ENCODE measurements at regions not wholly inside any gene's neighbourhood (a gene's known extent, or its start where the extent isn't known, plus 50 kb on each side); places are given as distances from the start of the nearest gene placed in this dataset.

- Histone ChIP-seq H3K27ac (no peak overlapping the region), H3K27me3 (replicated peaks; ENCODE audit: insufficient read depth) (no peaks in the 10 kb centered on the region), H3K36me3 (no peaks in the 10 kb centered on the region), H3K4me3 (no peak overlapping the region), H3K9me3 (no peaks in the 10 kb centered on the region), H3K4me1 (ENCODE audit: control insufficient read depth in 1 of 2, low read depth in 2 of 2) (no peaks in the 10 kb centered on the region)
- TF ChIP-seq, protein P1, sequence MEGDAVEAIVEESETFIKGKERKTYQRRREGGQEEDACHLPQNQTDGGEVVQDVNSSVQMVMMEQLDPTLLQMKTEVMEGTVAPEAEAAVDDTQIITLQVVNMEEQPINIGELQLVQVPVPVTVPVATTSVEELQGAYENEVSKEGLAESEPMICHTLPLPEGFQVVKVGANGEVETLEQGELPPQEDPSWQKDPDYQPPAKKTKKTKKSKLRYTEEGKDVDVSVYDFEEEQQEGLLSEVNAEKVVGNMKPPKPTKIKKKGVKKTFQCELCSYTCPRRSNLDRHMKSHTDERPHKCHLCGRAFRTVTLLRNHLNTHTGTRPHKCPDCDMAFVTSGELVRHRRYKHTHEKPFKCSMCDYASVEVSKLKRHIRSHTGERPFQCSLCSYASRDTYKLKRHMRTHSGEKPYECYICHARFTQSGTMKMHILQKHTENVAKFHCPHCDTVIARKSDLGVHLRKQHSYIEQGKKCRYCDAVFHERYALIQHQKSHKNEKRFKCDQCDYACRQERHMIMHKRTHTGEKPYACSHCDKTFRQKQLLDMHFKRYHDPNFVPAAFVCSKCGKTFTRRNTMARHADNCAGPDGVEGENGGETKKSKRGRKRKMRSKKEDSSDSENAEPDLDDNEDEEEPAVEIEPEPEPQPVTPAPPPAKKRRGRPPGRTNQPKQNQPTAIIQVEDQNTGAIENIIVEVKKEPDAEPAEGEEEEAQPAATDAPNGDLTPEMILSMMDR (IDR thresholded peaks at IDR 0.05), result no peak
- no peak for ATAC-seq (ENCODE audit: insufficient number of reproducible peaks, low FRiP score, low read depth)
- DNase-seq (ENCODE audit: low spot score), result no peak
Measured at GRCh38 chr6:159118924-159119323, 50.3 kb upstream of the FNDC1 start.

DNA sequence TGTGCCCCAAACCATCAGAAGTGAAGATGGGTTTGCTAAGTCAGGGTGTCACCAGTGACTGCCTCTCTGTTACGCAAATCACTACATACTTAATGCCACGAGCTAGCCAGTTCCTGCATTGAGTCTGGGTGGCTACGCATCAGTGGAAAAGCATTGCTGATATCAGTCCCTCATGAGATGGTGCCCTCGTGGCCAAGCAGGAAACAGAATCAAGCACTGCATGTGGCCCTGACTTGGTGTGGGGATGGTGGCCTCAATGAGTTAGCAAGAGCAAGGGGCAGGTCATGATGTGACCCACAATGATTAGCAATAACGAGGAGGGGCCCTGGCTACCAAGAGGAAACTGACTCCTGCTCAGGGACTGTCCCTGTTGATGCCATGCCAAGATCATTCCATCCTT is 51.6 kb upstream of the FNDC1 start:
- no peak for ATAC-seq (ENCODE audit: insufficient number of reproducible peaks, low FRiP score, low read depth)

DNA sequence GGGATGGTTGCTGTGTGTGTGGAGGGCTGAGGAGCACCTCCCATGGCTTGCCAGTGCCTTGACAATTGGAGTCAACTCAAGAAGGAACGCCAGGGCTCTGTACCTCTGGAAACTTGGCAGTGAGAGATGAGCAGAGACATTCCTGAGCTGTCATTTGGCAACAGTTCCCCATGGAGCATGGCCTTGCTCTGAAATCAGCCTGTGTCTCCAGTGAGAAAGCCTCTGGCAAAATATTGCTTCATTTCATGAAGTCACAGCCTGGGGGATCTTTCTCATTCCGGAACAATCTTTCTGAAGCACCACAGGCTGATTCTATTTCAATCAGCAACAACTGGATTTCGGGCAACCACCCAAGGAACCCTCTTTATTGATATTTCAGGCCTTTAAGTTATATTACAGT is 52.2 kb upstream of the FNDC1 start:
- H3K27ac ChIP-seq, result peak overlapping the region in 1 of 2 donors; percentile 9
- no peaks in the 10 kb centered on the region for H3K9me3 ChIP-seq
- ATAC-seq (ENCODE audit: insufficient number of reproducible peaks, low FRiP score, low read depth) (no peak), DNase-seq (ENCODE audit: low spot score) (no peak)
- no peaks in the 10 kb centered on the region for H3K36me3 ChIP-seq
- H3K4me1 ChIP-seq (ENCODE audit: control insufficient read depth in 1 of 2, low read depth in 2 of 2), result no peaks in the 10 kb centered on the region
- TF ChIP-seq, protein P1 (IDR thresholded peaks at IDR 0.05), result no peak
- no peaks in the 10 kb centered on the region for H3K27me3 ChIP-seq (replicated peaks; ENCODE audit: insufficient read depth)
- H3K4me3 ChIP-seq, result no peak overlapping the region

More for the DNA sequence above, 51.6 kb upstream of the FNDC1 start:
- H3K27me3 ChIP-seq (replicated peaks; ENCODE audit: insufficient read depth), result no peaks in the 10 kb centered on the region
- no peaks in the 10 kb centered on the region for H3K9me3 ChIP-seq
- TF ChIP-seq, protein P1 (IDR thresholded peaks at IDR 0.05), result no peak
- no peak for DNase-seq (ENCODE audit: low spot score)
- H3K36me3 ChIP-seq, result no peaks in the 10 kb centered on the region
- H3K4me1 ChIP-seq (ENCODE audit: control insufficient read depth in 1 of 2, low read depth in 2 of 2), result no peaks in the 10 kb centered on the region
- H3K27ac ChIP-seq, result peak overlapping the region in 1 of 2 donors; percentile 9
- H3K4me3 ChIP-seq, result no peak overlapping the region

- no peak overlapping the region for H3K4me3 ChIP-seq
- no peaks in the 10 kb centered on the region for H3K4me1 ChIP-seq (ENCODE audit: control insufficient read depth in 1 of 2, low read depth in 2 of 2)
- H3K36me3 ChIP-seq, result no peaks in the 10 kb centered on the region
- H3K27me3 ChIP-seq (replicated peaks; ENCODE audit: insufficient read depth), result no peaks in the 10 kb centered on the region
- TF ChIP-seq, protein P1 (IDR thresholded peaks at IDR 0.05), result no peak
- H3K9me3 ChIP-seq, result no peaks in the 10 kb centered on the region
- no peak overlapping the region for H3K27ac ChIP-seq
- DNase-seq (ENCODE audit: low spot score) (no peak), ATAC-seq (ENCODE audit: insufficient number of reproducible peaks, low FRiP score, low read depth) (no peak)
Measured at GRCh38 chr6:159116343-159116742, 52.9 kb upstream of the FNDC1 start.

- DNase-seq (ENCODE audit: low spot score) (no peak), ATAC-seq (ENCODE audit: insufficient number of reproducible peaks, low FRiP score, low read depth) (no peak)
- TF ChIP-seq, protein P1 (IDR thresholded peaks at IDR 0.05), result no peak
- no peak overlapping the region for H3K27ac ChIP-seq
- no peaks in the 10 kb centered on the region for H3K27me3 ChIP-seq (replicated peaks; ENCODE audit: insufficient read depth)
- H3K4me1 ChIP-seq (ENCODE audit: control insufficient read depth in 1 of 2, low read depth in 2 of 2), result no peaks in the 10 kb centered on the region
- H3K9me3 ChIP-seq, result no peaks in the 10 kb centered on the region
- H3K36me3 ChIP-seq, result no peaks in the 10 kb centered on the region
- no peak overlapping the region for H3K4me3 ChIP-seq
Measured at GRCh38 chr6:159114569-159114968, 54.6 kb upstream of the FNDC1 start.

Measured in thoracic aorta (tissue), 2 donors.